GM12891 (cell line): ENCODE measurements at regions not wholly inside any gene's neighbourhood (a gene's known extent, or its start where the extent isn't known, plus 50 kb on each side); places are given as distances from the start of the nearest gene placed in this dataset.

Source experiments
- DNase-seq: peaks from one replicate; pipeline ENCODE4 v3.0.0; 2011; ENCODE audit warnings: low spot score; ENCODE audit not compliant: insufficient read length
- FAIRE-seq: peaks from 2 replicates; lab custom pipeline; 2011; peaks lifted over from hg19 to GRCh38; lab: Jason Lieb, UNC
- PAX5 ChIP-seq: IDR thresholded peaks from 2 replicates; pipeline ENCODE4 v1.6.1; 2011; ENCODE audit warnings: low read length, moderate library complexity, mild to moderate bottlenecking; ENCODE audit not compliant: insufficient read depth, severe bottlenecking
- POLR2A ChIP-seq: IDR thresholded peaks from 2 replicates; pipeline ENCODE4 v1.6.1; 2011; ENCODE audit warnings: low read depth, low read length, control low read depth
- POLR2AphosphoS5 ChIP-seq: IDR thresholded peaks from 2 replicates; pipeline ENCODE4 v1.6.1; 2011; ENCODE audit warnings: low read depth, low read length, control low read depth
- POU2F2 ChIP-seq: IDR thresholded peaks from 2 replicates; pipeline ENCODE4 v1.6.1; 2011; ENCODE audit warnings: low read depth, mild to moderate bottlenecking, control low read depth, low read length, moderate library complexity
- SPI1 ChIP-seq: IDR thresholded peaks from 2 replicates; pipeline ENCODE4 v1.6.1; 2011; ENCODE audit warnings: low read depth, low read length, control low read depth
- TAF1 ChIP-seq: IDR thresholded peaks from 2 replicates; pipeline ENCODE4 v1.6.1; 2011; ENCODE audit warnings: low read depth, low read length, control low read depth

DNA sequence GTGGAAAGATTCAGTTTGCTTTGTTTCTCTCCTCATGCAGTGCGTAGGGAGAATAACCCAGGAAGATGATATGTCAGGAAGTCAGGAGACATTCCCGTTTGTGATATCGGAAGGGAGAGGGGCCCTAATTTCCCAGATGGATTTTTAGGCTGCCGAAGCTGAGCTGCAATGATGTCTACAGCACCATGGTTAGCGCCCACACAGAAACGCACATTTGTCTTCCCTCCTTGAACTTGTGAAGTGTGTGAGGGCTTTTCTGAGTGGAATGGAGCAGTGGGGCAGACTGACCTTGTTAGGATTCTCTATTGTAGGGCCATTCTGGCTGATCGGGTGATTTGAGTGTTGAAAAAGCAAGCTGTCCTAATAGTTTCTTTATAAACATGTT lies 191.3 kb upstream of the ARG1 start:
- TF ChIP-seq PAX5 (no peak), POU2F2 (no peak), SPI1 (no peak), TAF1 (no peak), POLR2A (no peak)
- FAIRE-seq (no peak), DNase-seq (no peak)

DNA sequence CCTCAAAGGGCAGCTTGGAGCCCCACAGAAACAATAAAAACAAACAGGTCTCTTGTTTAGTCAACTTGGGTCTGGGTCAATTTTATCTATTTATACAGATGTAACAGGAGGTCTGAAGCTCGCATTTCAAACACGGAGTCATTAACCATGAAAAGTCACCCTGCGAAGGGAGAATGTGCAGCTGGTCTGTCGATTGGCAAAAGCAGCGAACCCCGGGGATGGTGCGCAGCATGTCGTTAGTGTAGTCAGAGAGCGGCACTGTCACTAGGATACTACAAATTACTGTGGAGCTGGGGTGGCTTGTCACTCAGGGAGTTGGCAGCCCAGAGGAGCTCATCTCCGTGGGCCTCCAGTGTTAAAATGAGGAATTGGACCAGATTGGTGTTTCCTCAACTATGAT lies 190.4 kb upstream of the ARG1 start:
- no peak for FAIRE-seq
- TF ChIP-seq TAF1 (no peak), POLR2A (no peak), POLR2AphosphoS5 (no peak), SPI1 (no peak), POU2F2 (no peak), PAX5 (no peak)
- DNase-seq = no peak

DNA sequence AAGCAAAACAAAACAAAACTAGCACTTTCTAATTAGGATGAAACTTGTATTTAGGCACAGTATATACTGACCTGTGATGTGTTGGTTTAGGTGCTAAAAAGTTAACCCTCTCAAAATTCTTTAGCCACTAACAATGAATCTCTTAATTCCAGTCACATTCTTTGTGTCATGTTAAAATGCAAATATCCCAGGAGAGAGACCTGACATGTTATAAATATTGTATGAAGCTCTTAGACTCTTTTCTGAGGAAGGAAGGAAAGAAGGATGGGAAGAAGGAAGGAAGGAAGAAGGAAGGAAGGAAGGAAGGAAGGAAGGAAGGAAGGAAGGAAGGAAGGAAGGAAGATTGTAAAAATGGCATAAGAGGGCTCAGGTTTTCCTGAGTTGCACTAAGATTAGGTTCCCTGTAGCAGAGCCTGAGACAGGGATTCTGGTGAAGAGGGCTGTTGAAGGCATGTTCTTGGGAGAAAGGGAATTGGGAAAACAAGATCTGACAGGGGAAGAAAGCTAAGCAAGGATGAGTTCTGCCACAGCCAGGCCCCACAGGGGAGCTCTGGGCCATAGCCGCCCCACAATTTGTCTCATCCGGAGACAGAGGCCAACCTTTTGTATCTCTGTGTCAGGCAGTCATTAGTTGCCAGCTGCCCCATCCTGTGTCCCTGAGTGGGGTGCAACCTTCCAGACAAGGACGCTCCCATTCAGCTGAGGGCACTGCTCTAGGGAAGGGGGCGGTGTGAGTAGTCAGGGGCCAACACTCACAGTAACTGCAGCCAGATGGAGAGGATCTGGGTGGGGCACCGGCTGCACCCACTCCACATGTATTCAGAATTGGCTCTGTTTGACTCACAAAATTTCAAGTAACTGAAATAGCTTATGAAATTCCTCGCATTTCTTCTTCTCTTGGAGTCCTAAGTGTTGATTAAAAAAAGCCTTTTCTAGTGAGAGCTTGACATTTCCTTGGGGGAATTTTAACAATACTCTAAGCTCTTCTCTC lies 189.3 kb upstream of the ARG1 start:
- DNase-seq (no peak), FAIRE-seq (no peak)
- no peak for TF ChIP-seq SPI1
- TF ChIP-seq PAX5 = no peak
- no peak for TF ChIP-seq POLR2AphosphoS5
- TF ChIP-seq POLR2A = no peak
- TF ChIP-seq TAF1 = no peak
- no peak for TF ChIP-seq POU2F2

DNA sequence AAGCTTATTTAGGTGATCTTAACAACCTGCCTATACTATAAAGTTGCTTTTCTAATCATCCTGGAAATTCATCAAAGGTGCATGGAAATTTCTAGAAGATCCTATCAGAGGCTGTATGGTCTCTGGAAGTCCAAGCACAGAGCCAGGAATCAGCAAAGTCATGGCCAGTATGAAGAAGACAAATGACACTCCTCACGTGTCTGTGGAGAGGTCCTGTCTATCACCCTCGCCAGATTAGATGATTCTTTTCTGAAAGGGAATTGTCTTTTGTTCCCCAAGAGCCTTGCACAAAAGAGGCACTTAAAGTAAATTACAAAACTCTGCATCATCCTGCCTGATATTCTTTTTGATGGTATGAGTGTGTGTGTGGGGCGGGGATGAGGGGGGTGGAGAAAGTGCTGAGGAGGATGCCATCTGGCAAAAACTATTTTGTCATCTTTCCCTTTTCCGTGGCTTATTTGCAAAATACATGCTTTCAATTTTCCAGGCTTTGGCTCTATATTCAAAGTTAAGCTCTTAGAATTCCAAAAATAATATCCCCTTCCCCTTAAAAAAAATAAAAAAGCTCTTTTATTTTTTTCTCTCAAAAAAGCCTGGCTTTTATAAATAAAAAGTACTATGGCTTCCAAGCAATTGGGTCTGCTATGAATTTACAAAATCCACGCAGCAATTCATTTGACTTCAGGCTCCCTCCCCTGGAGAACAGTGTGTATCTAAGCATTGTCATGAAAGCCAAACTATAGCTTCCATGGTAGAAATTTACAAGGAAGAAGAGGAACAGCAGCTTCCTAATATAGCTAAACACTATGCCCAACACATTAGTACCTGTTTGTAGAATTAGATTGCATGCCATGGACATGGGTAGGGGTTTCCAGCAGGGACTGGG lies 185.2 kb upstream of the ARG1 start:
- no peak for TF ChIP-seq TAF1
- no peak for TF ChIP-seq POU2F2
- no peak for TF ChIP-seq PAX5
- TF ChIP-seq POLR2AphosphoS5 = no peak
- no peak for TF ChIP-seq POLR2A
- FAIRE-seq = no peak
- DNase-seq = no peak

DNA sequence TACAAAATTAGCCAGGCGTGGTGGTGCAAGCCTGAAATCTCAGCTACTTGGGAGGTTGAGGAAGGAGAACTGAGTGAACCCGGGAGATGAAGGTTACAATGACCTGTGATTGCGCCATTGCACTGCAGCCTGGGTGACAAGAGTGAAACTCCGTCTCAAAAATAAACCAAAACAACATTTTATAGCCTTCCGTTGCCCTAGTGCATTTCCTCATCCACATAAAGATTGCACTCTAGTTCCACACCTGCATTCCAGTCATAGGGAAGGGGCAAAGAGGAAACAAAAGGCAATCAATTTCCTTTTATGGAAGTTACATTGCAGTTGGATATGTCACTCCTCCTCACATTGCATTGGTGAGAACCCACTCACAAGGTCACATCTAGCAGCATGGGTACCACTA lies 182.7 kb upstream of the ARG1 start:
- TF ChIP-seq POLR2A = no peak
- TF ChIP-seq PAX5 = no peak
- no peak for TF ChIP-seq POLR2AphosphoS5
- TF ChIP-seq TAF1 = no peak
- TF ChIP-seq SPI1 = no peak
- TF ChIP-seq POU2F2 = no peak
- FAIRE-seq (no peak), DNase-seq (no peak)

DNA sequence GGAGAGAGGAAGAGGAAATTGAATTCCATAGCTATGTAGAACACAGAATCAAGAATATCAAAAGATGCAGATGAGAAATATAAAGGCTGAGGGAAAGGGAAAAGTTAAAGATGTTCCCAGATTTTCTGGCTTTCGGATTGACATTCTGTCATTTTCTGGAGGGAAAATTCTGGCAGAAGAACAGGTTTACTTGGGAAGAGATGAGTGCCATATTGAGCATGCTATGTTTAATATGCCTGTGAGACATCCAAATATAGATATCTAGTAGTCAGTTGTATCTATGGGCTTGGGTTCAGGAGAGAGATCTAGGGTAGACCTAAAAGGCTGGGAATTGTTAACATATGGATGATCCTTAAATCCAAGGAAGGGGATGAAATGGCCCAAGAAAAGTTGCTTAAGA lies 181.9 kb upstream of the ARG1 start:
- no peak for TF ChIP-seq TAF1
- no peak for TF ChIP-seq POLR2A
- TF ChIP-seq PAX5 = no peak
- no peak for TF ChIP-seq SPI1
- TF ChIP-seq POLR2AphosphoS5 = no peak
- TF ChIP-seq POU2F2 = no peak
- FAIRE-seq (no peak), DNase-seq (no peak)

DNA sequence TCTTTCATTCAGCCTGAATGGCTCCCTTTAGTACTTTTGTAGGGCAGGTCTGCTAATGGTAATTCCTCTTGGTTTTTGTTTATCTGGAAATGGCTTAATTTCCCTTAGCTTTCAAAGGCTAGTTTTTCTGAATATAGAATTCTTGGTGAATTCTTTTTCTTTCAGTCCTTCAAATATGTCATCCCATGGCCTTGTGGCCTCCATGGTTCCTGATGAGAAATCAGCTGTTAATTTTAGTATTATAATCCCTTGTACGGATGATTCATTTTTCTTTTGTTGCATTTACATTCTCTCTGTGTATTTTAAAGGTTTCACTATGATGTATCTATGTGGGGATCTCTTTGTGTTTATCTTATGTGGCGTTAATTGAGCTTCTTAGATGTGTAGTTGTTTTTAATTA lies 179.6 kb upstream of the ARG1 start:
- no peak for DNase-seq
- TF ChIP-seq POLR2AphosphoS5 (no peak), POLR2A (no peak), SPI1 (no peak), PAX5 (no peak), TAF1 (no peak), POU2F2 (no peak)
- FAIRE-seq = no peak

DNA sequence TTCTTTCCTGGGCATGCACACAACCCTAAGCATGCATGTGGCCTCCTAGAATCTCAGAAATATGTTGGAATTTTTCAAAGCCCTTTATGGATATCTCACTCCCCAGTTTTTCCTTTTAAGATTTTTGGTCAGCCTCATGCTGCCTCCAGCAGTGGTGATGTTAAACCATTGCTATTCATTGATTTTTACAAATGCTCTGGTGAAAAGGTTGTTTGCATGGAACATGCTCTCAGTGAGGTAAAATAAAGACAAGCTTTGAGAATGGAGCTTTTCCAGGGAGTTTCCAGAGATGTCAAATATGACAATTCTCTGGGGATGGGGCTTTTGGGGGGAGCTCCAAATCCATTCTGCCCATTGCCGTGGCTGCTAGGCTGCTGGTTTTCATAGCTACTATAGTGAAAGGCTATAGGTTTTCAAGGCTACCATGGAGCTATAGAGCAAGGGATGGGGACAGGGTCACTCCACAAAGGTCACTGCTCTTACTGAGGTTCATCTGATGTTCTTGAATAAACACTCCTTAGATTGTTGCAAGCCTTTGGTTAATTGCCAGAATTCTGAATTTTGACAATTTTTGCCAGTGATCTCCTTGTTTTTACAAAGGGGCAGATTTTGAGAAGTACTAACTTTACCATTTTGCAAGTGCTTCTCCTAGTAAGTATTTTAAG lies 178.1 kb upstream of the ARG1 start:
- TF ChIP-seq TAF1 (no peak), POLR2AphosphoS5 (no peak), POLR2A (no peak), SPI1 (no peak), POU2F2 (no peak), PAX5 (no peak)
- no peak for FAIRE-seq
- DNase-seq = no peak
